ENCODE measurements at regions not wholly inside any gene's neighbourhood (a gene's known extent, or its start where the extent isn't known, plus 50 kb on each side); places are given as distances from the start of the nearest gene placed in this dataset.
"Not testable (repeated sequence)": the region's sequence is repeated elsewhere in the genome, so short reads cannot be mapped to it uniquely, and the experiment has no call there.

- Mint-ChIP-seq H3K9me3 (peaks cover 36% of the 10 kb centered on the region), H3K27ac (no peak overlapping the region), H3K36me3 (ENCODE audit: low read depth) (no peaks in the 10 kb centered on the region; the same call in none of the 2 replicates), H3K4me1 (ENCODE audit: low read depth) (no peaks in the 10 kb centered on the region), H3K4me3 (no peak overlapping the region), H3K27me3 (ENCODE audit: insufficient read depth) (no peaks in the 10 kb centered on the region; the same call in 1 of the 2 replicates)
- DNase-seq = no peak
- no peak for TF ChIP-seq CTCF (IDR thresholded peaks at IDR 0.05)
Measured at GRCh38 chr10:2529945-2530344, 537.4 kb upstream of the PFKP start.

- H3K27ac Mint-ChIP-seq = no peak overlapping the region
- peaks cover 43% of the 10 kb centered on the region for H3K9me3 Mint-ChIP-seq
- H3K4me1 Mint-ChIP-seq (ENCODE audit: low read depth) = no peaks in the 10 kb centered on the region
- no peaks in the 10 kb centered on the region; the same call in 1 of the 2 replicates for H3K27me3 Mint-ChIP-seq (ENCODE audit: insufficient read depth)
- no peak overlapping the region for H3K4me3 Mint-ChIP-seq
- DNase-seq = no peak
- TF ChIP-seq CTCF (IDR thresholded peaks at IDR 0.05) = no peak
- H3K36me3 Mint-ChIP-seq (ENCODE audit: low read depth) = no peaks in the 10 kb centered on the region; the same call in 1 of the 2 replicates
Measured at GRCh38 chr10:2525781-2526180, 541.6 kb upstream of the PFKP start.

GRCh38 chr10:2519139-2519538 is 548.2 kb upstream of the PFKP start:
- no peak for TF ChIP-seq CTCF (IDR thresholded peaks at IDR 0.05)

GRCh38 chr10:2509081-2509531 is 558.2 kb upstream of the PFKP start:
- no peaks in the 10 kb centered on the region for H3K27me3 Mint-ChIP-seq (ENCODE audit: insufficient read depth)
- peaks cover 36% of the 10 kb centered on the region for H3K9me3 Mint-ChIP-seq
- no peak overlapping the region for H3K27ac Mint-ChIP-seq
- DNase-seq = peak; percentile 33
- no peaks in the 10 kb centered on the region for H3K4me1 Mint-ChIP-seq (ENCODE audit: low read depth)
- TF ChIP-seq CTCF (IDR thresholded peaks at IDR 0.05) = no peak
- H3K4me3 Mint-ChIP-seq = no peak overlapping the region
- peaks cover 6% of the 10 kb centered on the region; the same call in 1 of the 2 replicates for H3K36me3 Mint-ChIP-seq (ENCODE audit: low read depth)

More at GRCh38 chr10:2519139-2519538, 548.2 kb upstream of the PFKP start:
- Mint-ChIP-seq H3K27ac (no peak overlapping the region), H3K9me3 (peaks cover 43% of the 10 kb centered on the region), H3K36me3 (ENCODE audit: low read depth) (no peaks in the 10 kb centered on the region; the same call in 1 of the 2 replicates), H3K4me1 (ENCODE audit: low read depth) (no peaks in the 10 kb centered on the region), H3K27me3 (ENCODE audit: insufficient read depth) (peaks cover 1% of the 10 kb centered on the region; the same call in 1 of the 2 replicates), H3K4me3 (no peak overlapping the region)
- no peak for DNase-seq

- H3K4me1 Mint-ChIP-seq (ENCODE audit: low read depth); H3K4me3 Mint-ChIP-seq; H3K27me3 Mint-ChIP-seq (ENCODE audit: insufficient read depth); DNase-seq; H3K27ac Mint-ChIP-seq: not testable (repeated sequence)
- Mint-ChIP-seq H3K36me3 (ENCODE audit: low read depth) (peaks cover 16% of the 10 kb centered on the region), H3K9me3 (peaks cover 50% of the 10 kb centered on the region)
Measured at GRCh38 chr10:2501366-2501940, 565.9 kb upstream of the PFKP start.

GRCh38 chr10:2494399-2494798 is 572.9 kb upstream of the PFKP start:
- no peak for DNase-seq
- Mint-ChIP-seq H3K27ac (no peak overlapping the region), H3K27me3 (ENCODE audit: insufficient read depth) (no peaks in the 10 kb centered on the region), H3K9me3 (peaks cover 46% of the 10 kb centered on the region), H3K4me1 (ENCODE audit: low read depth) (no peaks in the 10 kb centered on the region), H3K36me3 (ENCODE audit: low read depth) (no peaks in the 10 kb centered on the region), H3K4me3 (no peak overlapping the region)
- no peak for TF ChIP-seq CTCF (IDR thresholded peaks at IDR 0.05)

Measured in HFFc6 (cell line).